AG20443 (cell line): ENCODE measurements at regions not wholly inside any gene's neighbourhood (a gene's known extent, or its start where the extent isn't known, plus 50 kb on each side); places are given as distances from the start of the nearest gene placed in this dataset.

Experiments
- DNase-seq: peaks from one replicate; pipeline ENCODE4 v3.0.0; 2012; ENCODE audit warnings: low spot score, mixed read lengths

GRCh38 chr21:24727803-24728440 lies 879.4 kb downstream of the MRPL39 start:
- no peak for DNase-seq

- DNase-seq = no peak
Measured at GRCh38 chr21:24716281-24716918, 890.9 kb downstream of the MRPL39 start.

- DNase-seq = no peak
Measured at GRCh38 chr21:24714646-24715200, 892.6 kb downstream of the MRPL39 start.

- DNase-seq = no peak
Measured at GRCh38 chr21:24705201-24705600, 902.1 kb downstream of the MRPL39 start.

GRCh38 chr21:24693779-24694178 lies 913.5 kb downstream of the MRPL39 start:
- DNase-seq = no peak

GRCh38 chr21:24681456-24681855 lies 925.8 kb downstream of the MRPL39 start:
- DNase-seq = no peak

- no peak for DNase-seq
Measured at GRCh38 chr21:24671901-24672300, 935.4 kb downstream of the MRPL39 start.

GRCh38 chr21:24658926-24659325 lies 948.4 kb downstream of the MRPL39 start:
- no peak for DNase-seq

- DNase-seq = no peak
Measured at GRCh38 chr21:24658026-24658425, 949.3 kb downstream of the MRPL39 start.

GRCh38 chr21:24649691-24650090 lies 957.6 kb downstream of the MRPL39 start:
- DNase-seq = no peak

GRCh38 chr21:24636696-24637095 lies 970.6 kb downstream of the MRPL39 start:
- DNase-seq = no peak

- no peak for DNase-seq
Measured at GRCh38 chr21:24634749-24635148, 972.5 kb downstream of the MRPL39 start.

- no peak for DNase-seq
Measured at GRCh38 chr21:24628536-24628935, 978.7 kb downstream of the MRPL39 start.

GRCh38 chr21:24628046-24628445 lies 979.2 kb downstream of the MRPL39 start:
- no peak for DNase-seq

- DNase-seq = no peak
Measured at GRCh38 chr21:24617819-24618218, 989.5 kb downstream of the MRPL39 start.

- DNase-seq = no peak
Measured at GRCh38 chr21:24594082-24594481, 1013.2 kb downstream of the MRPL39 start.

GRCh38 chr21:24590261-24590660 lies 1017.0 kb downstream of the MRPL39 start:
- DNase-seq = no peak

GRCh38 chr21:24583473-24583872 lies 1023.8 kb downstream of the MRPL39 start:
- no peak for DNase-seq

- no peak for DNase-seq
Measured at GRCh38 chr21:24577301-24577700, 1030.0 kb downstream of the MRPL39 start.

- DNase-seq = no peak
Measured at GRCh38 chr21:24561291-24561690, 1046.0 kb downstream of the MRPL39 start.

GRCh38 chr21:24552491-24552890 lies 1054.8 kb downstream of the MRPL39 start:
- DNase-seq = no peak

- DNase-seq = no peak
Measured at GRCh38 chr21:24545807-24546361, 1061.4 kb downstream of the MRPL39 start.

GRCh38 chr21:24514081-24514733 lies 1093.1 kb downstream of the MRPL39 start:
- no peak for DNase-seq
